ENCODE measurements at regions not wholly inside any gene's neighbourhood (a gene's known extent, or its start where the extent isn't known, plus 50 kb on each side); places are given as distances from the start of the nearest gene placed in this dataset.

DNA sequence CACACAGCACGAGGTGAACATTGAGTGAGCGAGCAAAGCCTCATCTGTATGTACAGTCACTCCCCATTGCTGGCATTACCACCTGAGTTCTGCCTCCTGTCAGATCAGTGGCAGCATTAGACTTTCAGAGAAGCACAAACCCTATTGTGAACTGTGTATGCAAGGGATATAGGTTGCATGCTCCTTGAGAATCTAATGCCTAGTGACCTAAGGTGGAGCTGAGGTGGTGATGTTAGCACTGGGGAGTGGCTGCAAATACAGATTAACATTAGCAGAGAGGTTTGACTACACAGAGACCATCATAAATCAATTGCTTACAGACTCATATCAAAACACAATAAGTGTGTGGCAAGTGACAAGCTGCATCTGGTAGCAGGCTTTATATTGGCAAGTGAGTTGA is 262.5 kb upstream of the ANO5 start:
- ChIA-PET POLR2A (no interaction called here), CTCF (no interaction called here)
- no peak for TF ChIP-seq ELF4 (IDR thresholded peaks at IDR 0.05)
- no peak for TF ChIP-seq CTBP1 (IDR thresholded peaks at IDR 0.05; ENCODE audit: borderline replicate concordance)
- TF ChIP-seq, protein P1, sequence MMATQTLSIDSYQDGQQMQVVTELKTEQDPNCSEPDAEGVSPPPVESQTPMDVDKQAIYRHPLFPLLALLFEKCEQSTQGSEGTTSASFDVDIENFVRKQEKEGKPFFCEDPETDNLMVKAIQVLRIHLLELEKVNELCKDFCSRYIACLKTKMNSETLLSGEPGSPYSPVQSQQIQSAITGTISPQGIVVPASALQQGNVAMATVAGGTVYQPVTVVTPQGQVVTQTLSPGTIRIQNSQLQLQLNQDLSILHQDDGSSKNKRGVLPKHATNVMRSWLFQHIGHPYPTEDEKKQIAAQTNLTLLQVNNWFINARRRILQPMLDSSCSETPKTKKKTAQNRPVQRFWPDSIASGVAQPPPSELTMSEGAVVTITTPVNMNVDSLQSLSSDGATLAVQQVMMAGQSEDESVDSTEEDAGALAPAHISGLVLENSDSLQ (IDR thresholded peaks at IDR 0.05) = no peak
- no peak for TF ChIP-seq NFRKB (IDR thresholded peaks at IDR 0.05)
- no peak for TF ChIP-seq BHLHE40 (IDR thresholded peaks at IDR 0.05; ENCODE audit: borderline replicate concordance)
- TF ChIP-seq TARDBP (IDR thresholded peaks at IDR 0.05) = no peak
- DNase-seq (ENCODE audit: extremely low spot score) = no peak

DNA sequence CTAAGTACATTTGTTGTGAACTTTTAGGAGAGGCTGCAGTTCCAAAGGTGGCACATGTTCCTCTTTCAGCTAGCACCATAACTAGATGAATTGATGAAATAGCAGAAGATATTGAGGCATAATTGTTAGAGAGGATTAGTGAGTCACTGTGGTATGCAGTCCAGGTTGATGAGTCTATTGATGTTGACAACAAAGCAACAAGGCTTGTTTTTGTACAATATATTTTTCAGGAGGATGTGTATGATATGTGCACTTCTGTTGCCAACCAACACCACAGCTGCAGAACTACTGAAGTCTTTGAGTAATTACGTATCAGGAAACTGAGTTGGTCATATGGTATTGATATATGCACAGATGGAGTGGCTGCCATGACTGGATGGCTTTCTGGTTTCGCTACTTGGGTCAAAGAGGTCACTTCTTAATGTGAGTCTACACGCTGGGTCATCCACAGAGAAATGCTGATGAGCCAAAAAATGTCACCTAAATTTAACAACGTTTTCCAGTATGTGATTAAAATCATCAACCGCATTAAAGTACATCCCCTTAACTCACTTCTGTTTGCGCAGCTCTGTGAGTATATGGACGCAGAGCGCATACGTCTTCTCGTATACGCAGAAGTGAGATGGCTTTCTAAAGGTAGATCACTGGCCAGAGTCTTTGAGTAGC is 261.3 kb upstream of the ANO5 start:
- TF ChIP-seq SP1 (IDR thresholded peaks at IDR 0.05) (no peak), SUZ12 (IDR thresholded peaks at IDR 0.05) (no peak), ELF4 (IDR thresholded peaks at IDR 0.05) (no peak), HDGF (IDR thresholded peaks at IDR 0.05; ENCODE audit: borderline replicate concordance) (no peak), ARNT (IDR thresholded peaks at IDR 0.05) (no peak), NFRKB (IDR thresholded peaks at IDR 0.05) (no peak), BHLHE40 (IDR thresholded peaks at IDR 0.05; ENCODE audit: borderline replicate concordance) (no peak), FOXA1 (IDR thresholded peaks at IDR 0.05) (no peak), CTBP1 (IDR thresholded peaks at IDR 0.05; ENCODE audit: borderline replicate concordance) (no peak), ZNF384 (IDR thresholded peaks at IDR 0.05) (no peak), LEF1 (IDR thresholded peaks at IDR 0.05; ENCODE audit: borderline replicate concordance) (no peak), FOXK2 (IDR thresholded peaks at IDR 0.05) (no peak), L3MBTL2 (conservative IDR thresholded peaks at IDR 0.05) (no peak), FOXM1 (IDR thresholded peaks at IDR 0.05; ENCODE audit: borderline replicate concordance) (no peak), TARDBP (IDR thresholded peaks at IDR 0.05) (no peak)
- TF ChIP-seq, protein P1 (IDR thresholded peaks at IDR 0.05) = no peak
- DNase-seq (ENCODE audit: extremely low spot score) = no peak
- POLR2A ChIA-PET = no interaction called here
- CTCF ChIA-PET = no interaction called here

DNA sequence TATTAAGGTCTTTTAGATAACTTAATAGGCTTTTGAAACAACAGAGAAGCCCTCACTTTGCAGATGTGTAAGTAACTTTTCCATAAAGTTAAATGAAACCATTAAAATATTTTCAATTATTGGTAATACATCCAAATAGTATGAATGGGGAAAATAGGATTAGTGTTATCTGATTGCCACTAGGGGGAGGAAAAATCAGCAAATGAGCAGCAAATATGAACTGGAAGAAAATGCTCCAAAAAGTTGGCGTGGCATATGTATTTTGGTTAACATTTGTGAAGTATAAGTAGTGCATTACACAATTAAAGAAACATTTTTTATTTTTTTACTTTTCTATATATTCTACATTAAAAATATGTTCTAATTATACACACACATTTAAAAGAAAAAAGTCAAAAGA is 259.8 kb upstream of the ANO5 start:
- ChIA-PET CTCF (no interaction called here), POLR2A (no interaction called here)
- no peak for DNase-seq (ENCODE audit: extremely low spot score)
- TF ChIP-seq FOXM1 (IDR thresholded peaks at IDR 0.05; ENCODE audit: borderline replicate concordance) (no peak), ARNT (IDR thresholded peaks at IDR 0.05) (no peak), HDGF (IDR thresholded peaks at IDR 0.05; ENCODE audit: borderline replicate concordance) (no peak), LEF1 (IDR thresholded peaks at IDR 0.05; ENCODE audit: borderline replicate concordance) (no peak), NFRKB (IDR thresholded peaks at IDR 0.05) (no peak), FOXK2 (IDR thresholded peaks at IDR 0.05) (no peak), ZNF384 (IDR thresholded peaks at IDR 0.05) (no peak), SUZ12 (IDR thresholded peaks at IDR 0.05) (no peak), SP1 (IDR thresholded peaks at IDR 0.05) (no peak), TARDBP (IDR thresholded peaks at IDR 0.05) (no peak), CTBP1 (IDR thresholded peaks at IDR 0.05; ENCODE audit: borderline replicate concordance) (no peak), FOXA1 (IDR thresholded peaks at IDR 0.05) (no peak)

DNA sequence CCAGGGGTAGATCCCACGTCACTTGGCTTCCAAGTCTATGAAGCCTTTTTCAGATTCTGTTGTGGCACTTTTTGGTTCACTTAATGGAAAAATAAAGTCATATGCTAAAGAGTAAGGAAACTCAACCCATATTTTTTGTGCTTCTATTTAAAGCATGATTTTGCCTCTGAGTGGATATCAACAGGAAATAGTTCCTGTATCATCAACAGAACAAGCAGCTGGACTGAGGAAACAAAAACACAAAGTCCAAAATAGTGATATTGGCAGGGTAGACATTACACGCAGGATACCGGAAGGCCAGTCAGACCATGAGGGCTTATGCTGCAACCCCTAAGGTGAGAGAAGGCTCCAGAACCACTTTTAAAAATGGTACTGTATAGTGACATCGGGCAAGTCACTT is 248.3 kb upstream of the ANO5 start:
- no peak for DNase-seq (ENCODE audit: extremely low spot score)
- no peak for TF ChIP-seq BHLHE40 (IDR thresholded peaks at IDR 0.05; ENCODE audit: borderline replicate concordance)
- no peak for TF ChIP-seq NFRKB (IDR thresholded peaks at IDR 0.05)
- POLR2A ChIA-PET = no interaction called here
- CTCF ChIA-PET = no interaction called here

DNA sequence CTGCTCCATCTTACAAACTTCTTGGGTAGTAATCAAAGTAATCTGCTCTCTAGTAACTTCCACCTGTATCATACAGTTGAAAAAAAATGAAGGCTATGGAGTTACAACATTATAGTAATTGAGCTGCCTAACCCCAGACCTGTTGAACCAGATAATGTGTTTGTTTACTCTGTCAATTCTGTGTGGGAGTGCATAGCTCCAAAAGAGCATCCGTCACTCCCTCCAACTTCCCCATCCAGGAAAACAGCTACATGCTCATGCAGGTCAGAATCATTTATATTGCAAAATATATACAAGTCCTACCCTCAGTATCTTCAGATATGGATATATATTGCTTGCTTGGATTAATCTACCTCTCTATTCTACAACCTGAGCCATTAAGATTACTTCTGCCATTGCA is 244.0 kb upstream of the ANO5 start:
- CTCF ChIA-PET = no interaction called here
- no peak for DNase-seq (ENCODE audit: extremely low spot score)
- TF ChIP-seq, protein P1 (IDR thresholded peaks at IDR 0.05) = no peak
- TF ChIP-seq LEF1 (IDR thresholded peaks at IDR 0.05; ENCODE audit: borderline replicate concordance) (no peak), FOXM1 (IDR thresholded peaks at IDR 0.05; ENCODE audit: borderline replicate concordance) (no peak), ELF4 (IDR thresholded peaks at IDR 0.05) (no peak), SP1 (IDR thresholded peaks at IDR 0.05) (no peak), L3MBTL2 (conservative IDR thresholded peaks at IDR 0.05) (no peak), TARDBP (IDR thresholded peaks at IDR 0.05) (no peak), SUZ12 (IDR thresholded peaks at IDR 0.05) (no peak), FOXK2 (IDR thresholded peaks at IDR 0.05) (no peak)
- POLR2A ChIA-PET = no interaction called here

DNA sequence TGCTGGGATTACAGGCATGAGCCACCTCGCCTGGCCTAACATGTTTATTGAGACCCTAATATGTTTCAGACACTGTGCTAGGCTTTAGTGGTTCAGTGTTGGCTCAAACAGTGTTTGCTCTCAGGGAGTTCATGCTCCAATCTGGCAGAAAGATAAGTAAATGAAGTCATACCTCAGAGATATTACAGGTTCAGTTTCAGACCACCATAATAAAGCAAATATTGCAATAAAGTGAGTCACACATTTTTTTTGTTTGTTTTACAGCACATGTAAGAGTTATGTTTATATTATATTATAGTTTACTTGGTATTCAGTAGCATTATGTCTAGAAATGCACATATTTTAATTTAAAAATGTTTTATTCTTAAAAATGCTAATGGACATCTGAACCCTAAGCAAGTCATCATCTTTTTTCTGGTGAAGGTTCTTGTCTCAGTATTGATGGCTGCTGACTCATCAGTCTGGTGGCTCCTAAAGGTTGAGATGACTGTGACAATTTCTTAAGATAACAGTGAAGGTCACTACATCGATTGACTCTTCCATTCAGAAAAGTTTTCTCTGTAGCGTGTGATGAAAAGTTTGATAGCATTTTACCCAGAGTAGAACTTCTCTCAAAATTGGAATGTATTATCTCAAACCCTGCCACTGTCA is 243.0 kb upstream of the ANO5 start:
- ChIA-PET CTCF (no interaction called here), POLR2A (no interaction called here)
- no peak for DNase-seq (ENCODE audit: extremely low spot score)
- no peak for TF ChIP-seq BHLHE40 (IDR thresholded peaks at IDR 0.05; ENCODE audit: borderline replicate concordance)
- no peak for TF ChIP-seq NFRKB (IDR thresholded peaks at IDR 0.05)
- TF ChIP-seq ARNT (IDR thresholded peaks at IDR 0.05) = no peak
- no peak for TF ChIP-seq SP1 (IDR thresholded peaks at IDR 0.05)
- no peak for TF ChIP-seq FOXM1 (IDR thresholded peaks at IDR 0.05; ENCODE audit: borderline replicate concordance)
- no peak for TF ChIP-seq L3MBTL2 (conservative IDR thresholded peaks at IDR 0.05)
- TF ChIP-seq SUZ12 (IDR thresholded peaks at IDR 0.05) = no peak
- TF ChIP-seq CTBP1 (IDR thresholded peaks at IDR 0.05; ENCODE audit: borderline replicate concordance) = no peak

All from HEK293T (cell line).